GM12878 (cell line): ENCODE measurements at regions not wholly inside any gene's neighbourhood (a gene's known extent, or its start where the extent isn't known, plus 50 kb on each side); places are given as distances from the start of the nearest gene placed in this dataset.

Experiments used
- ASH2L ChIP-seq: fragments of 300-600, 200-600 bp; sonication (generic); IDR thresholded peaks from 2 replicates; pipeline ENCODE4 v1.6.1; 2017; ENCODE audit warnings: low read depth, mild to moderate bottlenecking, borderline replicate concordance
- ATF2 ChIP-seq: IDR thresholded peaks from 2 replicates; pipeline ENCODE4 v1.6.1; 2012; ENCODE audit warnings: low read length, inconsistent platforms
- CTCF ChIP-seq, 3 experiments: IDR thresholded peaks in 2 of 3; conservative IDR thresholded peaks in 1 of 3; 2 replicates each; pipeline ENCODE4 v1.5.1; 2011; ENCODE audit warnings: low read depth in 3 of 3, low read length in 3 of 3, mild to moderate bottlenecking in 3 of 3, control low read depth in 2 of 3, moderate library complexity in 2 of 3, inconsistent platforms in 1 of 3, mixed read lengths in 1 of 3; ENCODE audit not compliant: control insufficient read depth in 2 of 3, insufficient read depth in 1 of 3; ENCODE audit errors: extremely low read depth in 1 of 3
- POLR2A ChIP-seq: IDR thresholded peaks from 2 replicates; pipeline ENCODE4 v1.6.1; 2011; ENCODE audit warnings: low read depth, mild to moderate bottlenecking, low read length
- SUPT20H ChIP-seq: IDR thresholded peaks from 2 replicates; pipeline ENCODE4 v1.6.1; 2011; ENCODE audit warnings: low read depth, mild to moderate bottlenecking, low read length, moderate library complexity, borderline replicate concordance; ENCODE audit not compliant: control insufficient read depth

GRCh38 chr7:85341973-85342372 is 155.1 kb upstream of the SEMA3D start:
- TF ChIP-seq ATF2 (no peak), CTCF (IDR thresholded peaks at IDR 0.05 in 2 of 3, conservative IDR thresholded peaks at IDR 0.05 in 1 of 3; ENCODE audit: control insufficient read depth in 2 of 3, extremely low read depth in 1 of 3, insufficient read depth in 1 of 3, low read depth in 3 of 3, low read length in 3 of 3) (no peak), SUPT20H (no peak), ASH2L (no peak), POLR2A (no peak)
